Kidney (tissue), 13 donors: ENCODE measurements at regions not wholly inside any gene's neighbourhood (a gene's known extent, or its start where the extent isn't known, plus 50 kb on each side); places are given as distances from the start of the nearest gene placed in this dataset.

Source experiments
- DNase-seq, 5 donors: peaks; one replicate each; pipeline ENCODE4 v3.0.0-alpha.2; 2013 to 2020
- FAIRE-seq: peaks from 2 replicates; lab custom pipeline; 2012; peaks lifted over from hg19 to GRCh38; lab: Jason Lieb, UNC
- H3K27ac ChIP-seq, 2 donors: one replicate each; pipeline ENCODE4 v1.7.0; 2013; ENCODE audit warnings: low read depth in 2 of 2, low read length in 2 of 2, inconsistent platforms in 1 of 2
- H3K27me3 ChIP-seq: one replicate; pipeline ENCODE4 v1.7.1; 2013; ENCODE audit warnings: low read length, inconsistent platforms; ENCODE audit not compliant: control insufficient read depth, insufficient read depth
- H3K36me3 ChIP-seq, 3 donors: one replicate each; pipeline versions ENCODE4 v1.7.0 to v1.7.1; 2013; ENCODE audit warnings: low read length in 3 of 3, control low read depth in 1 of 3, inconsistent platforms in 1 of 3; ENCODE audit not compliant: insufficient read depth in 3 of 3, control insufficient read depth in 2 of 3
- H3K4me1 ChIP-seq, 3 donors: one replicate each; pipeline versions ENCODE4 v1.7.0 to v1.7.1; 2013; ENCODE audit warnings: low read length in 3 of 3, inconsistent platforms in 1 of 3, low read depth in 1 of 3; ENCODE audit not compliant: control insufficient read depth in 2 of 3, insufficient read depth in 2 of 3
- H3K4me3 ChIP-seq, 3 donors: one replicate each; pipeline versions ENCODE4 v1.7.0 to v1.8.1; 2013; ENCODE audit warnings: low read length in 3 of 3, control low read depth in 1 of 3, inconsistent platforms in 1 of 3
- H3K9ac ChIP-seq, 3 donors: one replicate each; pipeline versions ENCODE4 v1.7.0 to v1.7.1; 2013; ENCODE audit warnings: low read length in 3 of 3, control low read depth in 1 of 3, inconsistent platforms in 1 of 3
- H3K9me3 ChIP-seq, 3 donors: one replicate each; pipeline versions ENCODE4 v1.7.0 to v1.7.1; 2013; ENCODE audit warnings: low read length in 3 of 3, control low read depth in 1 of 3, inconsistent platforms in 1 of 3; ENCODE audit not compliant: control insufficient read depth in 2 of 3, insufficient read depth in 1 of 3
- intact Hi-C: fragments of 100-400 bp; cut with DNase I; formaldehyde crosslinking; loops from one replicate; pipeline ENCODE4 v1.11.1; 2022
- TF ChIP-seq, protein P1 (sequence below): IDR thresholded peaks from 3 replicates; pipeline ENCODE4 v1.5.1; 2012; ENCODE audit warnings: mild to moderate bottlenecking, moderate library complexity, borderline replicate concordance; ENCODE audit not compliant: insufficient read depth; ENCODE audit errors: extremely low read depth
- donor health status: control.
- donor health status: control.
- donor health status: control.
- donor health status: control.
- donor health status: control.
- donor health status: DM: yes; HTN: yes; CAD: no.
- donor health status: Normal renal cell carcinoma (clear cell type).

DNA sequence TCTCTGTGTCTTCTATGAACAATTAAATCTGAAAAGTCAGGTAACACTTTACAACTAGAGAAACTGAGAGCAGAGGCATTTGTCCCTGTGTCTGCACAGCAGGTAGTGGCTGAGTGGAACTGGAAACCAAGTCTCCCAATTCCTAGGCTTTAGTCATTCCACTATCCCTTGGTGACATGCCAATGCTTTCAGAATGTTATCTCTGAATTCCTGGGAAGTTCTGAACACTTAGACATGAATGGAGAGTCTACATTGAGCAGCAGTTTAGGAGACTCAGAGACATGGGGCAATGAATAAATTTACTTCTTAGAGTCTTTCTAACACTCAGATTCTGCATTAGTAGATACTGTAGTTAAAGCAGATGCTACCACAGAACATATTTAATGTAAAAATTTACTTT, 94.8 kb upstream of the APC start:
- H3K27ac ChIP-seq: no peak overlapping the region
- TF ChIP-seq, protein P1, sequence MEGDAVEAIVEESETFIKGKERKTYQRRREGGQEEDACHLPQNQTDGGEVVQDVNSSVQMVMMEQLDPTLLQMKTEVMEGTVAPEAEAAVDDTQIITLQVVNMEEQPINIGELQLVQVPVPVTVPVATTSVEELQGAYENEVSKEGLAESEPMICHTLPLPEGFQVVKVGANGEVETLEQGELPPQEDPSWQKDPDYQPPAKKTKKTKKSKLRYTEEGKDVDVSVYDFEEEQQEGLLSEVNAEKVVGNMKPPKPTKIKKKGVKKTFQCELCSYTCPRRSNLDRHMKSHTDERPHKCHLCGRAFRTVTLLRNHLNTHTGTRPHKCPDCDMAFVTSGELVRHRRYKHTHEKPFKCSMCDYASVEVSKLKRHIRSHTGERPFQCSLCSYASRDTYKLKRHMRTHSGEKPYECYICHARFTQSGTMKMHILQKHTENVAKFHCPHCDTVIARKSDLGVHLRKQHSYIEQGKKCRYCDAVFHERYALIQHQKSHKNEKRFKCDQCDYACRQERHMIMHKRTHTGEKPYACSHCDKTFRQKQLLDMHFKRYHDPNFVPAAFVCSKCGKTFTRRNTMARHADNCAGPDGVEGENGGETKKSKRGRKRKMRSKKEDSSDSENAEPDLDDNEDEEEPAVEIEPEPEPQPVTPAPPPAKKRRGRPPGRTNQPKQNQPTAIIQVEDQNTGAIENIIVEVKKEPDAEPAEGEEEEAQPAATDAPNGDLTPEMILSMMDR: no peak
- H3K4me3 ChIP-seq: no peak overlapping the region
- H3K4me1 ChIP-seq: no peaks in the 10 kb centered on the region
- H3K27me3 ChIP-seq: no peaks in the 10 kb centered on the region
- FAIRE-seq (no peak), DNase-seq (no peak)
- no peaks in the 10 kb centered on the region for H3K36me3 ChIP-seq
- intact Hi-C loops: no loop called here
- H3K9ac ChIP-seq: no peak overlapping the region
- no peaks in the 10 kb centered on the region for H3K9me3 ChIP-seq

DNA sequence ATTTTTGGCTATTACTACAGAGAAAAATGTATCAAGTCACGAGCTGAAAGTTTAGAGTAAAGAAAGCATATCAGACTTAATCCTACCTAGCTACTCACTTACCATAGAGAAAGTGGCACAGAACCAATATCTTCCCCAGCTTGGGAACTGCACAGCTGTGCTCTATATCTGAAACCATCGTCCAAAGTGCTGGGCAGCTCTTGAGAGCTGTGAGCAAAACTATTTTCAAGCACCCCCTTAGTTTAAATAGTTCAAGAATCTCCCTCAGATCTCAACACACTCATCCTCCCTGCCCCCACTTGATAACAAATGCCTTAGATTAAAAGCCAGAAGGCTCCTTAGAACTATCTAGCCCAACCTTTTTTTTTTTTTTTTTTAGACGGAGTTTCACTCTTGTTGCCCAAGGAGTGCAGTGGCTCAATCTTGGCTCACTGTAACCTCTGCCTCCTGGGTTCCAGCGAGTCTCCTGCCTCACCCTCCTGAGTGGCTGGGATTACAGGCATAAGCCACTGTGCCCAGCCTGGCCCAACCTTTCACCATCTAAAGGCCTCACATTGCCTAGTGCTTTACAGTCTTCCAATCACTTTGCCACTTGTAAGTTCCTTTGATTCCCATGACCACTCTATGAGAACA, 94.2 kb upstream of the APC start:
- TF ChIP-seq, protein P1: no peak
- Histone ChIP-seq H3K4me3 (no peak overlapping the region), H3K4me1 (no peaks in the 10 kb centered on the region), H3K27me3 (no peaks in the 10 kb centered on the region), H3K9ac (no peak overlapping the region), H3K36me3 (no peaks in the 10 kb centered on the region), H3K27ac (no peak overlapping the region), H3K9me3 (no peaks in the 10 kb centered on the region)
- intact Hi-C loops: no loop called here
- FAIRE-seq (no peak), DNase-seq (no peak)

DNA sequence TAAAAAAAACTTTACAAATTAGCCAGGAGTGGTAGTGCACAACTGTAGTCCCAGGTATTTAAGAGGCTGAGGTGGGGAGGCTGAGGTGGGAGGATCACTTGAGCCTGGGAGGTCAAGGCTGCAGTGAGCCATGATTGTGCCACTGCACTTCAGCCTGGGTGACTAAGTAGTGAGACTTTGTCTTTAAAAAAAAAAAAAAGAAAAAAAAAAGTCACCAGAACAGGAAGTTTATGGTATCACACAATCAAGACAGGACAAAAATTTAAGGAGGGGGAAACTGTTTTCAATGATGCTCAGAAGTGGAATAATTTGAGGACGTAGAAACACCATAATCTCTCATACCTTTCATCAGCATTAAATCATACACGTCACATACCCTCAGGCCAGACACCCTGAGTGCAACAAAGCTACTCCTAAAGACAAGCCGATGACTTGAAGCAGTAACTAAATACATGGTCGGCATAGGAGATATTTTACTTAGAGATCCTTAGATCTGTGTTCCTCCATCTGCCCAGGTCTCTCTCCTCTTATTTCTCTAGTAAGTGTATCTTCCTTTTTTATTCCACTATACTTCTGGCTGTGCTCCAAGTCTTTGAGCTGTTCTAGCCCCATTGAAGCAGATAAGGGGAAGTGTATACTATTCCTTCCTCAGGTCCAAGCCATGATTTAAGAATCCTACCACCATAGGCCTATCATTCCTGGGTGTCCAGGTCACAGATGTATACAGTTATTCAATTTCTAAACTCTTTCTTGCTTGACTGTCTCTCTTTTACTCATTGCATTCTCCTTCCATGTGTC, 91.3 kb upstream of the APC start:
- H3K4me3 ChIP-seq: no peak overlapping the region
- DNase-seq (no peak), FAIRE-seq (no peak)
- no peaks in the 10 kb centered on the region for H3K27me3 ChIP-seq
- H3K9ac ChIP-seq: no peak overlapping the region
- TF ChIP-seq, protein P1: no peak
- H3K9me3 ChIP-seq: no peaks in the 10 kb centered on the region
- intact Hi-C loops: no loop called here
- no peak overlapping the region for H3K27ac ChIP-seq
- H3K36me3 ChIP-seq: no peaks in the 10 kb centered on the region
- no peaks in the 10 kb centered on the region for H3K4me1 ChIP-seq
